ENCODE measurements at regions not wholly inside any gene's neighbourhood (a gene's known extent, or its start where the extent isn't known, plus 50 kb on each side); places are given as distances from the start of the nearest gene placed in this dataset.
"Not testable (repeated sequence)": the region's sequence is repeated elsewhere in the genome, so short reads cannot be mapped to it uniquely, and the experiment has no call there.

DNA sequence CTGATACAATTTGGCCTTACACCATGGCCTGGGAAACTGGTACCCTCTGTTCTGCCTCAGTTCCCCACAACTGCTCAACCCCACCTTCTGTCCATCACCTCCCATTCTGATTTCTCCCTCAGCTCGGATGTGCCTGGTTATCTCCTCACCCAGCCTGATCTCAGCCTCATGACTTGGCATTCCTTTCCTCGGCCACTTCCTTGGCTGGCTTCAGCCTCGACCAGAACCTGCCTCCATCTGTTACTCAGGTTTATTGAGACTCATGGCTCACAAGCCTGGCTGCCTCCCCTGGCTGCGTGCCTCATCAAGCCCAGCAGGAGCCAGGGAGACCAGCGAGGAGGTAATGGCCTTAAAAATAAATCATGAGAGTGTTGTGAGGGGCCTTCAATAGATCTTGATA lies 356.2 kb upstream of the SPRED2 start:
- no peak for DNase-seq (ENCODE audit: low spot score)

DNA sequence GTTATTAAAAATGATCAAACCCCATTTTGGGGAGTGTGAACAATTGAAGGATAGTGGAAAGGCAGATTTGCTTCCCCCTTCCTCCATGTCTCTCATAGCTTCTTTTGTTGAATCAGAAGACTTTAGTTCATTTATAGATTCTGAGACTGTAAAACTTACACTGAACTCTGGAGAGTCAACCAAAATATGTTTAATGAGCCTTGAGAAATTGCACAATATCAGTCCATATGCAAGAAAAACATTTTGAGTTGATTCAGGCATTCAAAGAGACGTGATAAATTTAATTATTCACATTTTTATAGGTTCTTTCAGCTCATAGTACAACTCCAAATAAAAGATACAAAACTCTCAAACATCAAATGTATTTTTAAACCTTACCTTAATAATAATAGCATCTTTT lies 354.4 kb upstream of the SPRED2 start:
- no peak for DNase-seq (ENCODE audit: low spot score)

DNA sequence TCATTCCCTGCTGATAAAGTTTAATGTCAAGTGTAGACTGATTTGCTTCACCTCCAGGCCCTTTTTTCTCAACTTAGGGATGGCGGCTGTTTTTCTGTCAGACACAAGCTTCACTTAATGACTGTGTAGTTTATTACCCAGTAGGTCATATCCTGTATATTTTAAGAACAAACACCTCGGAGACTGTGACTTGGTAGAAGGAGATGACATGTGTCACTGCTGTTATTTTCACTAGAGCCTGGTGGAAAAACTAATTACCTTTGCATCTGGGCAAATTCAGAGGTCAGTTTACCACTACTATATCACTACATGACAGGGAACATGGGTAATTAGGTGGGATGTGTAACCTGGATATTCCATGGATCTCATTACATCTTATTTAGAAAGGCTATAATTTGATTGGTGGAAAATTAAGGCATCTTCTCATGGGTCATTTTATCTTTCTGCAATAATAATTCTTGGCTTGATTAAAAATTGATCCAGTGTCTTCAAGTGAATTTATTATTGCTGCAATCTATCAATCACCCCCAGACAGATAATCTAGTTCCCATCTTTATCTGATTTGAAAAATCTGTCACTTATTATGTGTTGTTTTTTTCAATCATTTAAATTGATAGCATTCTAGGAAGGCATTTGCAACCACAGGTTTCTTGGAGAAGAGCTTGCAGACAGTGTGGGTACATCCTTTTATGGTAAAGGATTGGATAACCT lies 353.8 kb upstream of the SPRED2 start:
- DNase-seq (ENCODE audit: low spot score) = no peak

DNA sequence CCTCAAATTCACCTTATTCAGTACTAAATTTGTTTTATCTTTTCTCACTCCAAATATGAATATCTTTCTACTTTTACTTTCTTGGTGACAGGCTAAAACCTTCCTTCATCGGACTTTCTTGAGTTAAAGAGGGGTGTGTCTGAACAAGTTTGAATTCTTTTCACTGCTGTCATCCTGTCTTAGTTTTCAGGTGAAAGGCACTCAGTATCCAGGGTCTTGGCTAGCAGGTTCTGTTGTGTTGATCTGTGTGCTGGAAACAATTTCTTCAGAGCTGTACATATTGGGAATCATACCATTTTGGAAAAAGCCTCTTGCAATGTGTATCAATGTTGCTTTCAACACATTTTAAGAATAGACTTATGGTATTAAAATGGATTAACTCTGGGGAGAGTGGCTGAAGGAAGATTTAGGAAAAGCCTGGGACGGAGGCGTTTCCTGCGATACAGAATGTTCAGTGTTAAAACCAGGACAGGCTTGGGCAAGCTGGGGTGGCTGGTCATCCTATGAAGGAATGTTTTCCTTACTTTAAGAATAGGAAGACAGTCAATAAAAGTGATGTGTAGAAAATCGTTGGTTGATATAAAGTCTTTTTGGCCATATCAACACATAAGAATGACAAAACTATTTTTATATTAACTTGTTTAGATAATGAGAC lies 350.7 kb upstream of the SPRED2 start:
- DNase-seq (ENCODE audit: low spot score) = no peak

DNA sequence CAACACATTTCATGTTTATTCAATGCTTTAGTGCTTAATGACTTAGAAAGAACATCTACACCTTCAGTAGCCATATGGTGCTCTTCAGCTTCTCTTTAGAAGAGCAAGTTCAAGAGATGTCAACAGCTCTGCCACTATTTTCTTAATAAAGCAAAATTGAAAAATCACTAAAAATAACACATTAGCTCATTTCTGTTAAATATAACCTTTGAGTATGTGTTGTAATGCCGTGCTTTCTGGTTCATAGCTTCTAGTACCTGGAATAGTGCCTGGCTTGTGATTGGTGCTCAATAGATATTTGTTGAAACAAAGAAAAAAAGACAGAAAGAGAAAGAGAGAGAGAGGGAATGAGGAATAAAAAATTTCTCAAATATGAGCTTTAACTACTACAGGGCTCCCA lies 349.8 kb upstream of the SPRED2 start:
- DNase-seq (ENCODE audit: low spot score) = no peak

DNA sequence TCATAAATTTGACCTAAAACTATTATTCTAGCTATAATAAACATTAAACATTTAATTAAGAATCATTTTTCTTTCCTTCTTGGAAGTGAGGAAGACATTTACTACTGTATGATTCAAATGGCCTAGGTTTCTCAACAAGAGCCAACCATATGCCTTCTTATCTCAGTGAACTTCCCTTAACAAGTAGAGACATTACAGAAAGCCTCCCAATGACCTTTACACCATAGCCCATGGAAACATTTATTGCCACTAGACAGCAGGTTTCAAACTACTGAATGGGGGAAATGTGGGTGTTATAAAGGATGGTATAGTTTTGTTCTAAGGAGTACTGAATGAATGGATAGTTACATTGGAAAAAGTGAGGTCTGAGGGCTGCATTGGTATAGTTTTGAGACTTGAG lies 349.4 kb upstream of the SPRED2 start:
- no peak for DNase-seq (ENCODE audit: low spot score)

DNA sequence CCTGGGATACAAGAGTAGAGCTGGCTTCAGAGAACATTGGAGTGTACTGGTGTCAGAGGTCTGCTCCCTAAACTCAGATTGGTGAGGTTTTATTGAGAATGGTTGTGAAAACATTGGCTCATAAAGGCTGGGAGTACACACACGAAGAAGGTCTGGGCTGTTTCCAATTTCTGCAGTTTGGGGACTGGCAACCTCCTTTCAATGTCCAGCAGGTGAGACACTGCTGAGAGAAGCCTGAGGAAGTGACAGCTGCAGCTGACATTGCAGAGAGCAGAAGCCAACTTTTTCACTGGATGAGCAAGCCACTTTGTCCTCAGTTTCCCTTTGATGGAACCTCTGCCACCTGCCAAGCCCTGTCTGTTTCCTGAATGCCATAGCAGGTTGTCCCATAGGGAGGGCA lies 346.6 kb upstream of the SPRED2 start:
- no peak for DNase-seq (ENCODE audit: low spot score)

DNA sequence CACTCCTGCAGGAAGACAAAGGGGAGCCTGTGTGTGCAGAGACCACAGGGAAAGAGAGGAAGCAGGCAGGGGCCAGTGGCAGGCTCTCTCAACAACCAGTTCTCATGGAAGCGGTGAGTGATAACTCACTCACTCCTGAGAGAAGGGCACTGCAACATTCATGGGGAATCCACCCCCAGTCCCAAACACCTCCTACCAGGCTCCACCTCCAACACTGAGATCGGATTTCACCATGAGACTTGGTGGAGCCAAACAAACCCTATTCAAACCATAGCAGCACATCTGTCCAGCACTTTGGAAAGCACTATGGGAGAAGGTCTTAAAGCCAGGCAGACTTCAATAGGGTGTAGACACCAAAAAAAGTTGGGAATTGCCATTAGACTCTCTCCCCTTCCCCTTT lies 345.7 kb upstream of the SPRED2 start:
- no peak for DNase-seq (ENCODE audit: low spot score)

DNA sequence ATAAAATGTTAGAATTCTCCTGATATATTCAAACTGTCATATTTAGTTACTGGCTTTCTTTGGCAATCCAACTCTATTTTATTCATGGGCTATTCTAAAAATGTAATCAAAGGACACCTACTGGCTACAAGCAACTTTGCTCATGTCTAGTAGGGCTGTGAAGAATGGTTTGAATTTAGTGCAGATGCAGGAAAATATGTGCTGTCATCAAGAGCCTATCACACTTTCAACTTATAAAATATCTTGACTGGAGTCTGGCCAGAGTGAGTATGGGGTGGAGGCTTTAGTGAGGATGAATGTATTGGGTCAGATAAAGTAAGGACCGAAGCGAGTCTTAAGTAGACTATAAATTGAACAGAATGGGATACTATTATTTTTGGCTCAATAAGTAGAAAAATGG lies 343.4 kb upstream of the SPRED2 start:
- DNase-seq (ENCODE audit: low spot score) = no peak

DNA sequence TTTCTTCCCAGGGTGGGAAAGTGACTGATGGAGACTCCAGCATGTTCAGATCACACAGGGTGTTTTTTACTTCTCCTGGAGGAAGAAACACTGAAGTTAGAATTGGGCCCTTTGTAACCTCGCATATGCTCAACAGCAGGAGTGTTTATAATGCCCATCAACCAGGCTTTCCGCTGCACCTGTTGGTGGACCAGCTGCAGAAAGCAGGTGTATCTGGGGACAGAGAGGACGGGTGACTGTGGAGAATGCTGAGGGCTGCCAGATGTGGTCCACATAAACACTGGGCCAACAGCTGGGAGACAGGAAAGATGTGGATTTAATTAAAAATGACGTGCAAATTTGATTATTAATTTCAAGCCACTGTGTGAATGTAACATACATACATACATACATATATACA lies 335.5 kb upstream of the SPRED2 start:
- DNase-seq (ENCODE audit: low spot score) = no peak

DNA sequence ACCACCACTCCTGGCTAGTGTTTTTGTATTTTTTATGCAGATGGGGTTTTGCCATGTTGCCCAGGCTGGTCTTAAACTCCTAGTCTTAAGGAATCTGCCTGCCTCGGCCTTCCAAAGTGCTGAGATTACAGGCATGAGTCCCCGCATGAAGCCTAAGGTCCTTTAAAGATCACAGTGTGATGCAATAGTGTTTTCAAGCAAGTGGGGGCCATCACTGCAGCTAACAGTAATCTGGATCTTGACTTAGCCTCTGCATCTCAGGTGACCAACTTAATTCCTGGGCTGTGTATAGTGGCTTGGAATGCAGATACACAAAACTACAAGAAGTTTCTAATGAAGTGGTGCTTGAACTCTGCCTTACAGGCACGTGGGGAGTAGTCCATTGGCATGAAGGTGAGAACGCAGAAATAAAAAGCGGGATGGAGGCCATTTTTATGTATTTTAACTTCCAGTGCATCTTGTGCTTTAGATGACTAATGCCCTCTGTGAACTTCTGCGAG lies 334.4 kb upstream of the SPRED2 start:
- no peak for DNase-seq (ENCODE audit: low spot score)

DNA sequence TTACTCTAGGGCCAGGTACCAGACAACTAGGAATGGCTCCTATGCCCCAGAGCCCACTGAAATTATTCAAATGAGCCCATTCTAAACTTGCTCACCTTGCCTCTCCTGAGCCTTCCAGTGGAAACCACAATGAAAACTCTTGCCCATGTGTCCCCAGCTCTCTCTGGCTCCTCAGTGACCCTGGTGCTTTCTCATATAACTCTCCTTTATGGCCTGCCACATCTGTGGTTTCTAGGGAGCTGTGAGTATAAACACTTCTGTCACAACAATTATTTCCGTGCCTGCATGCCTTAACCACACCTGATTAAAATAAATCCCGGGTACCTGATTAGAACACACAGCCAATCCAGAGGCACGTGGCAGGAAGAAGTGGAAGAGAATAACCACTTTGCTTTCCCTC lies 333.0 kb upstream of the SPRED2 start:
- no peak for DNase-seq (ENCODE audit: low spot score)

DNA sequence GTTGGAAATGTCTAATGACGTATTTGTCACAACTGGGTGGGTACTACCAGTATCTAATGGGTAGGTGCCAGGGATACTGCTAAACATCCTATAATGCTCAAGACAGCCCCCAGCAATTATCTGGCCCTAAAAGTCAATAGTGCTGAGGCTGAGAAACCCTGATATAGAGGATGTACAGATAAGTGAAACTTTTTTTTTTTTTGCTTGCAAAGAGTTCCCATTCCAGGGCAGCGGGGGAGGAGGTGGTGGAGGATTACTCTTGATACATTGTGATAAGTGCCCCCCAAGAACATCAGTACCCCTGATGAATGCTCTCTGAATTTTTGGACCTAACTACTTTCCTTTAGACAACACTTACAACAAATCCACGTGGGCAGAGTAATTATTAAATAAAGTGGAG lies 329.7 kb upstream of the SPRED2 start:
- no peak for DNase-seq (ENCODE audit: low spot score)

DNA sequence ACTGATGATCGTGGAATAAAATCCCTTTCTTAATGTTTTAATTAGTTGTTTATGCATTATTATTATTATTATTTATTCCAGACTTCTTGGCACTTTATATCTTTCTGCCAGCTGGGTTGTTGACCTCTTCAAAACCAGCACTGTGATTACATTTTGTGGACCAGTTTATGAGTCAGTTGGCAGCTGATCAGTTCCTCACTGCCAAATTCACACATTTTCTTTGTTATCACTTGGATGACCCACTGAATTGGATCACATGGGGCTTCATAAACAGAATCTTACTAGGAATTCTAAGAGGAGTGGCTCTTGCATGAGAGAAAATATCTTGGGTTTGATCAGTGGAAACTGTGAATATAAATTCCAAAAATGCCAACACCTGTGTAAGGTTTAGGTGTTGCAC lies 321.8 kb upstream of the SPRED2 start:
- DNase-seq (ENCODE audit: low spot score) = no peak

DNA sequence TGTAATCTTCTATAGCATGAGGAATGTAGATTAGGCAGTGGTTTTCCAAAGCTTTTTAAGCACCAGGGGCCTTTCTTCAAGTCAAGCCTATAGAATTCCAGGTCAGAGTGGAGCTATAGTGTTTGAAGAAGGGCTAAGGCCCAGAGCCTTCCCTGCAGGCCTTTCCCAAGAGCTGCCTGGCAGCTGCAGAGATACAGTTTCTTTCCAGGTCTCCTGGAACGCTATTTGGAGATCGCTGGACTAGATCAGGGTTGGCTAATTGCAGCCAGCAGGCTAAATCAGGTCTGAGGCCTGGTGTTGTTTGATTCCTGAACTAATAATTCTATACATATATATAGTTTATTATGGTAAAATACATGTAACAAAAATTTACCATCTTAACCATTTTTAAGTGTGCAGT lies 319.0 kb upstream of the SPRED2 start:
- DNase-seq (ENCODE audit: low spot score) = no peak

DNA sequence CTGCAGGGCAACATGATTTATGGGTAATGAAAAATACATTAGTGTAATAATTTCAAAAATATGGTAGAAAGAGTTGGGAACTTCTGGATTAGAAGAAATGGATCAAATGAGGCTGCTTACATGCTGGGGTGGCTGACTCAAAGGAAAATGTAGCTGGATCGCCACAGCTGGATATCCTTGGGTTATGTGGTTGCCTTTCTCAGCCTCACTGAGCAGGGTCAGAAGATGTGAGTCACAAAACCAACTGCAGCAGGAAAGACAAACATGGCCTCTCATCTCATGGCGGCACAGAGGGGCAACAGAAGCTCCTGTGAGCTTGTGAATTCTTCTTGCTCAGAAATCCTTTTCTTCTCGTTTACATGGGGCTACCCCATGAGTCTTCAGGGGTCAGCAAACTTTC lies 317.1 kb upstream of the SPRED2 start:
- no peak for DNase-seq (ENCODE audit: low spot score)

DNA sequence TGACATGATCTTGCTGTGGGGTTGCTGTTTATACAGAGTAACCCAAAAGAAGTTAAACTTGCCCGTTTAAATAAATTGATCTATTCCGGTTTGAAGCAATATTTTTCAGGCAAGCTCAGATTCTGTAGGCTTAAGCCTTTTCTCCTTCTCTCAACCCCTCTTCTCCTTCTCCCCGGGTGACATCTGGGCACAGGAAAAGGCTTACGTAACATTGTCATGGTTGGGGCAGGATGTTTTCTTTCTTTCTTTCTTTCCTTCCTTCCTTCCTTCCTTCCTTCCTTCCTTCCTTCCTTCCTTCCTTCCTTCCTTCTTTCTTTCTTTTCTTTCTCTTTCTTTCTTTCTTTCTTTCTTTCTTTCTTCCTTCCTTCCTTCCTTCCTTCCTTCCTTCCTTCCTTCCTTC lies 315.5 kb upstream of the SPRED2 start:
- not testable (repeated sequence) for DNase-seq (ENCODE audit: low spot score)

DNA sequence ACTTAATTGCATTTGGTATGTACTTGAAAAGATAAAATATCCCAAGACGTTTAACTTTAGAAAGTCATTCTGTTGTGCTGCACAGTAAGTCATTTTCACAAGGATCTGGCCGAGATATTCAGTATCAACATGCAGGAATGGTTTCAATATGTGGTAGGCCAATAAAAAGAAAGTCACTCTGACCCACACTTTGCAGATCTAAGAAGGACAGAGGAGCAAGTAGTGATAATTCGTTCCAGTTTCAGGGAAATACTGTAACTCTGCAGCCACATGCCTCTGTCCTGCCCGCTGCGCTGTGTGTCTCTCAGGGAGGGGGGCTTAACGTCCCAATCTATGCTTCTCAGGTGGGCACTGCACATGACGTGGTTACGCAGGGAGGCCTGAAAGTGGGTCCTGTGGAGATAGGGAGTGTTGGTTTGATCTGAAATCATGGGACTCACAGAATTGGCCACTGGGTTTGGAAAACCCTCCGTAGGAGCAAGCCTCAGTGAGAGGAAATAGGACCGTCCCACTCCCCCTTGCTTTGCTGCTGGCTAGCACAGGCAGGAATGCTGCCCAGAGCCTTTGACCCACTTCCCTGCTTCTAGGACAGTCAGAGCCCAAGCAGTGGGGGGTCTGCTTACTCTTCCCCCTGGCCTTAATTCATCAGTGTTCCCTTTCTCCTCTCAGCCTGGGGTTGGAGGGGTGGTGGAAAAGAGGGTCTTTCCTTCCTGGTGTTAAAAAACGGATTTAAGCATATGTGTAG lies 314.7 kb upstream of the SPRED2 start:
- no peak for DNase-seq (ENCODE audit: low spot score)

DNA sequence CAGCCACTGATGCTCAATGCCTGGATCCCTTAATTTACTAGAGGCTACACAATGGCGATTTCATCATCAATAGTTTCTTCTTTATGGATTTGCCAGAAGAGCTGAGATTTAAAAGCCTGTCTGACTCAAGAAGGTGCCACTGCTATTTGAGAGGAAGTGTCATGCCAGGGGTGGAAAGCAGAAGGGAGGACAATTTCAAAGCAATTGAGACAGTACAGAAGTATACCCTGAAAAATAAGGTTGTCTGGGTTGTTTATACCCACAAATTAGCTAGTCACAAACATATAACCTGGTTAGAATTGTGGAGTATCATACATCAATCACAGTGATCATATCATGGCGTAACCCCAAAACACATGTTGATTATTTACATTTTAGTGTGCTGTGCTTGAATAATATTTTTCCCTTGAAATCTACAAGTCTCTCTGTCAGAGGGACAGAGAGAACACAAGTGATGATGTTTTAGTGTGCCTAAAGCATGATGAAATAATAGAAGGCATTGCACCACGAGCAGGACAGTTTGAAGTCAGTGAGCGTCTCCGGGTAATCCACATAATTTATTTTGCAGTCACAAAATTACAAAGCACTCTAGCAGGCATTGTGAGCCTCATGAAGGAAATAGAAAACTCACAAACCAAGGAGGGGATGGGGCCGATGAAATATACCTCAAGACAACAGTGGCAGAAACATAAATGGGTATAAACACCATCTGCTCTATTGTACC lies 312.2 kb upstream of the SPRED2 start:
- no peak for DNase-seq (ENCODE audit: low spot score)

DNA sequence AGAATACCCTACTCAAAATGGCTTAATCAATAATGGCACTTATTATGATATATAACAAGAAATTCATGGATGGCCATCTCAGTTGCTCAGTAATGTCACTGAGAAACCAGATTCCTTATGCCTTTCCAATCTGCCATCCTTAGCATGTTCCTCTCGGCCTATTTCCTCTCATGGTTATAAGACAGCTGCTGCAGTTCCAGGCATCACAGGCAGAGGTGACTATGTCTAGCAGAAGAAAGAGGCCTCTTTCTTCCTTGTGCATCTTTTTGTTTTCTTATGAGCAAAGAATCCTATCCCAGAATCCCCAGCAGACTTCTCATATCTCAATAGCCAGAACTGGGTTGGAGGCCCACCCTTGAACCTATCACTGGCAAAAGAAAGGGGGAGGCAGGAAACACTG lies 310.6 kb upstream of the SPRED2 start:
- DNase-seq (ENCODE audit: low spot score) = no peak

DNA sequence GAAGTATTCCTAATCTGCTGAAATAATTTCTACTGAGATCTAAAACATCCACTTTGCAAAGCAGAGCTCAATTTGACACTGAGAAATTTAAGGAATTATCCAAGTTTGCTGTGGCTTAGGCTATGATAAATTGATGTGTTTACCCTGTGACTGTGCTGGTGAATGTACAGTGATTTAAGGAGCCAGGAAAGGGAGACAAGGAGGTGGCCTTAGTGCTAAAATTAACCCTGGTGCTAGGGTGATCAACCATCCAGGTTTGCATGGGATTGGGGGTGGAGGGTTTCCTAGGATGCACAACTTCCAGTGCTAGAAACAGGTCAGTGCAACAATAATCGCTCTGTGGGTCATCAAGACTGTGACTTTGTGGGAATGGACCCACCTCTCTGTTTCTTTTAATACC lies 307.5 kb upstream of the SPRED2 start:
- no peak for DNase-seq (ENCODE audit: low spot score)

DNA sequence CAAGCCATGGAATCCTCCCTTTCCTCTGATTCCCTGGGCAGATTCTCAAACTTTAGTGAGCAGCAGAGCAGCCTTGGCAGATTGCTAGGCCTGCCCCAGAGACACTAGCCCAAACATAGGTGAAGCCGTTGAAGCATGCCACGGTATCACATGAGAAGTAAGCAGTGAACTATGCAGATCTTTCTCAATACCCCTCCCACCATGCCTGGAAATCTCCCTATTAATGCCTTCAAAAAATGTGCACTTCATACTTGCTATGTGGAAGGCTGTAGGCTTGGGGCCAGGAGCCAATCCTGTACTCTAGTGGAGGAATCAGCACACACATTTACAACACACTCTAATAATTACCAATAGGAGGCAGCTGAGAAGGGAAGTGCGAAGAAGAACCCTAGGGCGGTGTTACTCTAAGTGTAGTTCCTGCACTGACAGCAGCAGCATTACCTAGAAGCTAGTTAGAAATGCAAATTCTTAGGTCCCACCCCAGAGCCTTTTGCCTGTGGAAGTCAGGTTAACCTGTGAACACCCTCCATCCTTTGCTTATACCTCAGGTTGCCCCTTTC lies 305.1 kb upstream of the SPRED2 start:
- DNase-seq (ENCODE audit: low spot score) = no peak
